GM03348 (cell line): ENCODE measurements at regions not wholly inside any gene's neighbourhood (a gene's known extent, or its start where the extent isn't known, plus 50 kb on each side); places are given as distances from the start of the nearest gene placed in this dataset.
"Not testable (repeated sequence)": the region's sequence is repeated elsewhere in the genome, so short reads cannot be mapped to it uniquely, and the experiment has no call there.

Experiments
- DNase-seq: peaks from one replicate; pipeline ENCODE4 v3.0.0; 2012; ENCODE audit warnings: low spot score

DNA sequence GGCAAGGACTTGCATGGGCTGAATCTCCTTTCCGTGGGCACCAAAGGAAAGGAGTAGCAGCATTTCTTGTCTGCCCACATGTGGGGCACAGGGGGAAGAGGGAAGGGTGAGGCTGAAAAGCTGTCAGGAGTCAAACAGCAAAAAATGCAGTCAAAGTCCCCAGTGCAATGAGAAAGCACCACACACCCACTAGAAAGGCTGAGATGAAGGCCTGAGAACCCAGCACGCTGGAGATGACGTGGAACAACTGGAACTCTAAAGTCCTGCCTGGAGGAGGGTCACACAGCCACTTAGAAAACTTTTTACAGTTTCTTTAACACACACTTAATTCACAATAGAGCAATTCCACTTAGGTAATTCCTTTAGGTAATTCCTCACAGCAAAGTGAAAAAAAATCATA lies 94.6 kb upstream of the IGFBPL1 start:
- DNase-seq: no peak

DNA sequence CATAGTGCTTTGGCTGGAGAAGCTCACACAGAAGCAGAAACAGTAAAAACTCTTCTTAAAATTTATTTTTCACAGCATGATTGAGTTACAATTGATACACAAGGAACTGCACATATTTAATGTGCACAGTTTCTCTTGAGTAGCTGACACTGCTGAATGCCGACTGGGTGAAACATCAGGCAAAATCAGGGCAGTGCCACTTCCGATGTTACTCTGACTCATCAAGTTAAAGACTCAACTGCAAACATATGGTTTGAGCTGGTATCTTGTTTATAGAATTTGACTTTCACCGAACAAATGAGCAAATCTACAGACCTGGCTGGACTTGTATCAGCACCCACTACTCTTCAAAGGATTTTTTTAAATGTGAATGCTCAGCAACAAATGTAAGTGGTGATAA lies 92.0 kb upstream of the IGFBPL1 start:
- DNase-seq: peak; percentile 45

DNA sequence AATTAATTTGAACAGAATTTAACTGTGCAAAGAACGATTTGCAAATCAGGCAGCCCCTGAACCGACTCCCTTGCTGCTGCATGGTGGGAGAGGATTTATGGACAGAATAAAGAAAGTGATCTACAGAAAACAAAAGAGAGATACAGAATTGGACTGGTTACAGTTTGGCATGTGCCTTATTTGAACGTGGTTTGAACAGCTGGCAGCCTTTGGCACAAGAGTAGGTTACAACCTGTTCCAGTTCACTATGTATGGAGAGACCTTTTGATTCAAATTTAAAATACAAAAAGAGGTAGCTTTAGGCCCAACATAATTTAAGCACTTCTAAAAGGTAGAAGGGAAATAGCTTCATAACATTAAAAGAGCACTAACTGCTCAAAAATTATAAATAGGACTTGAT lies 90.8 kb upstream of the IGFBPL1 start:
- not testable (repeated sequence) for DNase-seq

DNA sequence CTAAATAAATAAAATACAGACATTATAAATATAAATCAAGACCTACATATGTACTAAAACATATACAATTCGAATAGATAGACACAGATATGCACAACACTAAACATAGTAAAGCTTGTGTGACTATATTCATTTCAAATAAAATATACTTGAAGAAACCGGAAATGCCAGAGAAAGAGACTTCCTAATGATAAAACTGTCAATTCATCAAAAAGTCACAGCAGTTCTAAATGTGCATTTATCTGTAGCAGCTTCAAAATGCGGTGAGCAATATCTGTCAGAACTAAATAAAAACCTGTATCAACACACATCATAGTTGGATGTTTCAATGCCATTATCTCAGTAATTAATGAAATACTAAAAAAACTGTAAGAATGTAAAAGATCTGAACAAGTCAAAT lies 86.1 kb upstream of the IGFBPL1 start:
- not testable (repeated sequence) for DNase-seq

DNA sequence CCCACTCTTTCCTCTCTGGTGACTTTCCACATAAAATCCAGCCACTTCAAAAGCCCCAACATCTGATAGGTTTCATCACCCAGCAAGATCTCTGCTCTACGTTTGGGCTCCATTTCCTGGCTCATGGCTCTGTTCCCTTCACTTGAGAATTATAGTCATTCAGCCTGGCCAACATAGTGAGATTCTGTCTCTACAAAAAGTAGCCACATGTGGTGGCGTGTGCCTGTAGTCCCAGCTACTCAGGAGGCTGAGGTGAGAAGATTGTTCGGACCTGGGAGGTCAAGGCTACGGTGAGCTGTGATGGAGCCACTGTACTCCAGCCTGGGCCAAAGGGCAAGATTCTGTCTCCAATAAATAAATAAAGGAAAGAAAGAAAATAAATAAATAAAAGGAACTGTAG lies 83.3 kb upstream of the IGFBPL1 start:
- DNase-seq: no peak

DNA sequence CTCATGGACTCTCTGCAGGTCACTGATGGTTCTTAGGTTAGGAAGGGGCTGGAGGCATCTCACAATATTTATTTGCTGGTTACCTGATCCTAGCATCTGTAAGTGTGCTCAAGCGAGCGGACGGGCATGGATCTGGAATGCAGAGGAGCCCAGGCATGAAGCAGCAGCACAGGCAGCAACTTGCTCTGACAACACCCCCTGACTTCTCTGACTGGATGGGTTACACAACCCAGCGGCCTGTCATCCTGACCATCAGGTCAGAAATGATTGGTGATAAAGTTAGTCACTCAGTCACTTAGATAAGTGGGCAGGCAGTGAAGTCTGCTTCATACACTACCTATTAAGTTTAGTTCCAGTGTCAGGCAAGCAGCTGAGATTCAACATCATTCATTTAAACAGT lies 75.9 kb upstream of the IGFBPL1 start:
- not testable (repeated sequence) for DNase-seq

DNA sequence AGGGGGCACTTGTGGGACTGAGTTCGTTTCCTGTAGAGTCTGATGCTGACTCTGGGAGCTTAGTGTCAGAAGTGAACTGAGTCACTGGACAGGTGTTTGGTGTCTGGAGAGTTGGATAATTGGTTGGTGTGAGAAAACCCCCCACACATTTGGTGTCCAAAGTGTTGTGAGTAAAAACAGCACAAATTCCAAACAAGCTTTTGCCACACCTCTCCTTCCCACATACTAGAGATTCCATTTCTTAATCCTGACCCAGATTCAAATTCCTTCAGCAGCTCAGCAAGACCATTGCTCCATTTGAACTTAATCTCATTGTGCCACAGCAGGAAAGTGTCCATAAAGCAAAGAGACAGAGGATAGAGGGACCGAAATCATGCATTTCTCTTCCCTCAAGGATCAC lies 74.3 kb upstream of the IGFBPL1 start:
- not testable (repeated sequence) for DNase-seq

DNA sequence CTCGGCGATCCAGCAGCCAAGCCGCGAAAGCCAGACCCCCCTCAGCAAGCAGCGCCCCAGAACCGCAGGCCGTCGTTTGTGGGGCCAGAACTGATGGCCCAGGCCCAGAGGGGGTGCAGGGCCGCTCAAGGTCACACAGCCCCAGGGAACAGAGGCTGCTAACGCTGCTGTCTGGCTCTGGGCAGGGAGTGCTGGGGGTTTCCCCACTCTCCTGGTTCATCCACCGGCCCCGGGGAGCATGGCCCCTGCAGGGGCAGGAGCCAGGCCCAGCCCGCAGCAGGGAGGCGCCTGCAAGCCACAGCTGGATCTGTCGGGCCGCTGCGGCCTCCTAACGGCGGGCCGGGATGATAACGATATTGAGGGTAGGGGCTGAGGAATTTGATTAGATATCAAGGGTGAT lies 64.8 kb upstream of the IGFBPL1 start:
- DNase-seq: no peak

DNA sequence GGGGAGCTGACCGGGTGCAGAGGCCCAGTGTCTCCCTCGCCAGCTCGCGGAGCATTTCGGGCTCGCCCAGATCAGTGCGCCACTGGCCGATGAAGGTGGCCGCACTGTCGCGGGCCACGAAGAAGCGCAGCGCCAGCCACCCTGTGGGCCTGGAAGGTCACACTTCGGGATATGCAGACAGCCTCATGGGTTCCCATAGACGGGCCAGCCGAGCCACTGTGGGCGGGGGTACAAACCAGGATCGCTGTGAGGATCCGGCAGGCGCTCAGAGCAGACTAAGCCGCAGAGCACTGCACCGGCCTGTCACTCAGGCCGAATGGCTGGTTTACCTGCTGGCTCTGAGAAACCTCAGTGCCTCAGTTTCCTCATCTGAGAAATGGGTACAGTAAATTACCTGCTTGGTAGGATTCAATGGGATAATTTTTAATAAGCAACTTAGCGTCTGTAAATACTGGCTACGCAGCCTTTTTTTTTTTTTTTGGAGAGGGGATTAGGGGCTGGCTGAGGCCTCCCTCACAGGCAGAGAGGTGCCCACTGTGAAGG lies 64.0 kb upstream of the IGFBPL1 start:
- DNase-seq: no peak

DNA sequence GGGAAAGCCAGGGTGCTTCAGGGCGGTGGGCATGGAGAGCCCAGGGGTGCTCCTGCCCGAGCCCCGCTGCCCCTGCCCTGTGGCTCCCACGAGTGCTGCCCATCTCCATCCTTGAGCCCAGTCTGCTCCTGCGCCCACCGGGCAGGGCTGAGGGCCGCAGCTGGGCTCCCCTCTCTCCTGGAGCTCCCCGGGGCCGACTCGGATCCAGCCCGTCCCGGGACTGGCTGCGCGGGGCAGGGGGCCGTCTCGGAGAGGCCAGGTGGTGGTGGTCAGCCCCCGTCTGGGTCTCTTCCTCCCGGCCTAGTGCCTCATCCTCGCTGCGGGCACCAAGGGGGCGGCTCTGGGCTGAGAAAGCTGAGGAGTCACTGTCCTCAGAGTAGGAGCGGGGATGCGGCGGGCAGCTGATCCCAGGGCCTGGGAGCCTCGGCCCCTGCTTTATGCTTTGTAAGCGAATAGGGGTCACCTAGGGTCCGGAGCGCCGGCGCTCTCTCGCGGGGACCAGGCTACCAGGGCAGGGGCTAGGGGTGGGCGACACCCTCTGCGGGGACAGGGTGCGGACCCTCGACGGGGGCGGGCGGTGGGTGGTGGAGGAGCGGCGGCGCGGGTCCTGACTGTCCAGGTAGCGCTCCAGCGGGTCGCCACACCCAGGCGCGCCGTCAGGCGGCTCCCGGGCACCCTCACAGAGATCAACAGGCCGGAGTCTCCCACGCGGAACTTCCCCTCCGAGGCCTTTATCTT lies 63.3 kb upstream of the IGFBPL1 start:
- DNase-seq: not testable (repeated sequence)

DNA sequence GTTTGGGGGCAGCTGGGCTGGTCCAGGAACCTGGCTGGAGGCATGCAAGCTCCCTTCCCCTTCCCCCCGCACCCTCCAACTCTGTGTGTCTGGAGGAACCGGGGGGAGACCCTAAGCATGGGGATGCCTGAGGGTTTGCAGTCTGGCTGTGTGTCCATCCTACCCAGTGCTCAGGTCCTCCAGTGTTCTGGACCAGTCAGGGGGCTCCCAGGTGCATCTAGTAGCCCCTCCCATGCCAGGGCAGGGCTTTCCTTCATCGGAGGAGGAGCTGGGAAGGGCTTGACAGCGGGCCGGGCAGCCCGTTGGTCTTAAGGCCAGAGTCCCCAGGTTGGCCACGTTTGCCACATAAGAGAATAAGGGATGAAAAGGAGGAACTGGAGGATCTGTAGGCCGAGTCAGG lies 62.6 kb upstream of the IGFBPL1 start:
- no peak for DNase-seq

DNA sequence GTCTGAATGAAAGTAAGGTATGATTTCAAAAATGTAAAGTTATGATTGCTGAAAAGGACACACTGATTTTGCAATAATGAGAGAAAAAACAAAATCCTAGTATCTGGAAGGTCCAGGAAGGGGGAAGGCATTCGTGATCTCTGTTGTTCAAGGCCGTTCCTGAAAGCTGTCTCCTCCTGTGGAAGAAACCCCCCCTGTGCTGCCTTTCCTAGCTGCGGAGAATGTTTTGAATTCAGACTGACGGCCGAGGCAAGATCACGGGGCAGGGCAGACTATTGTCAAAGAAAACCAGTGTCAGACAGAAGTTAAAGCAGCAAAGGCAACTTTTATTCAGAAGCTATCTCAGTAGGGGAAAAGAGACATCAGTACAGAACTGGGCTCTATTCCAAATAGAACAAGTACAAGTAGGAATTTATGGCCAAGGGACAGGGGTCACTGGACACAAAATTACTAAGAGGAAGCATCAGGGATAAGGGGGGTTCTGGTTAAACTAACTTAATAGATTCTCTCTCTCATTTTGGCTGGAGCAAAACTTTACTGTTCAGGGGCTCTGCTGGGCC lies 61.9 kb upstream of the IGFBPL1 start:
- no peak for DNase-seq

DNA sequence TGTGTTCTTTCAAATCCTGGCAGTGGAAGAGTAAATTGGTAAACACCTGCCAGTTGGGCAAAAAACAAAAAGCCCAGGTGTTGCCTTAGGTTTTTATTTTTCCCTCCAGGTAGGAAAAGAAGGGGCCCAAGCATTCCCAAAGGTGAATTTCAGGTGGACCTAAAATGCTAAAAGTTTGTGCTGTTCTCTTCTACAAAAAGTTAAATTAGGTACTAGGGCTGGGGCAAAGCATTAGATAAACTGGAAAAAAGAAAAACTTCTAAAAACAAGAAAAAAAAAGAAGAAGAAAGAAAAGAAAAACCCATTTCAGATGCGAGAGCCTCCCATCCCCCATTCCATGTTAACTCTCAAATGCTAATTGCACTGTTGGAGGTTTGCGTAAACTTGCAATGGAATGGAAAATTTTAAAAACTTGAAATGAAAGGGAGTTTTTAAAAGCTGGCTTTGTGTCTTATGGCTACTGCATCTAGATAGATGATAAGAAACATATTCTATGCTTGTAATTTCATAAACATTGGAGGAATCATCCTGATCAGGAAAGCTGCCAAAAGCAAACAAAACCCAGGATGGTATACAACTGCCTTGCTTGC lies 59.9 kb upstream of the IGFBPL1 start:
- not testable (repeated sequence) for DNase-seq

DNA sequence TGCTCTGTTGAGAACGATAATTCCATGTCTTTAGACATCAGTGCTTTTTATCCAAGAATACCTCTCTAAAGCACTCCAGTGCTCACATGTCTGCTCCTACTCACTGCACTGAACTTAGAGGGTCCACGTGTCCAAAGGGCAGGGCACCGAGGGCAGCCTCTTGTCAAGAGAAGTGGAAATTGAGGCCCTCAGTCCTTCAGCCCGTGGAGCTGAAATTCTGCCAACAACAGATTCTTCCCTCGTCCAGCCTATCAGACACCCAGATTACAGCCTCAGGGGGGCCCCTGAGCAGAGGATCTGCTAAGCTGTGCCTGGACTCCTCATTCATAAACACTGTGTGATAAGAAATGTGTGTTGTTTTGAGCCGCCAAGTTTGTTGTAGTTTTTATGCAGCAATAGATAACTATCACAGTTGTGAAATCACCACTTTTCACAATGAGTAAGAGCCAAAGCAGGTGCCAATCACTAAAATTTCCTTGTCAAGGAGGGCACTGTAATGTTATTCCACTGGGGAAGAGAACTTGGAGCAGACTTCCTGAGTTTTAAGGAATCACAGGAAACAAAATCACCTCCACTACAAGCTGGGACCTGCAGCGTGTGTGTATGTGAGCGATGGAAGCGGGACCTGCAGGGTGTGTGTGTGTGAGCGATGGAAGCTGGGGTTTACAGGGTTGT lies 58.8 kb upstream of the IGFBPL1 start:
- DNase-seq: no peak

DNA sequence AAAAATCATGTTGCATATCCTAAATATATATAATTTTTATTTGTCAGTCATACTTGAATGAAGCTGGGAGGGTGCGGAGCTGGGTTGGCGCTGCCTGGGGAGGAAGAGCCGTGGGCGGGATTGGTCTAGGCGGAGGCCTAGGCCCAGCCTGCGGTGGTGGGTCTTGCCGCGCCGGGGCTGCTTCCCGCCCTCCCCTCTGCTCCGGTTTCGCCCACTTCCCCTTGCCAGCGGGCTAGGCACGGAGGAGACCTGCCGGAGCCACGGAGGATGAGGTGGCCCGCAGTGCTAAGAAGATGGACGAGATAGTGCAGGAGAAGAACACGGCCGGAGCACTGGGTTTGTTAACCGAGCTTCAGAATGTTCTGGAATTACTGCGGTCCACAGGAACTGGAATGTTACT lies 54.0 kb upstream of the IGFBPL1 start:
- no peak for DNase-seq

DNA sequence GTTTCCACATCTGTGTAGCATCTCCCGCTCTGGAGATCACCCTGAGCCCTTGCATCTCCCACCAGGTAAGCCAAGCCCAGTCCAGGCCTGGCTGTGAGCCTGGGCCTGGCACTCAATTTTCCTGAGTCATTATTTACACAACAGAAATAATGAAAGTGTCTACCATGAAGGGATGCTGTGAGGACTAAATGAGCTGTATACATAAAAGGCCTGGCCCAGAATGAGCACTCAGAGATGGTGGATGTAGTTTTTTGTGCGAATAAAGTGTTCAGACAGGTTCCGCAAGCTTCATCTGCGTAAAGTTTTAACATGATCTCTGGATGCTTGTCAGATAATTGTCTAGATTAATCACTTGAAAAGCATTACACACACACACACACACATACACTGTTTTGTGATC lies 50.2 kb upstream of the IGFBPL1 start:
- not testable (repeated sequence) for DNase-seq
